ENCODE measurements at regions not wholly inside any gene's neighbourhood (a gene's known extent, or its start where the extent isn't known, plus 50 kb on each side); places are given as distances from the start of the nearest gene placed in this dataset.

GRCh38 chr18:45284174-45284573 is 331.1 kb upstream of the SLC14A2 start (continued):
- no peak for TF ChIP-seq ZUFSP (CRISPR knock-in tag; IDR thresholded peaks at IDR 0.05; ENCODE audit: borderline replicate concordance)
- no peak for TF ChIP-seq ZNF576 (CRISPR knock-in tag; IDR thresholded peaks at IDR 0.05)
- TF ChIP-seq KDM6A (CRISPR knock-in tag; IDR thresholded peaks at IDR 0.05; ENCODE audit: low read depth): no peak

- no peaks in the 10 kb centered on the region for H3K36me3 ChIP-seq (replicated peaks in 1 of 2; ENCODE audit: control insufficient read depth in 1 of 2, insufficient read depth in 2 of 2, low read length in 2 of 2)
- no peak for FAIRE-seq
- no peak overlapping the region for H3K4me2 ChIP-seq (ENCODE audit: low read depth, low read length)
- no peak overlapping the region for H3K27ac ChIP-seq (ENCODE audit: extremely low read length, insufficient read depth, low read length)
- no peaks in the 10 kb centered on the region for H3K79me2 ChIP-seq (ENCODE audit: insufficient read depth, low read length)
- H2AFZ ChIP-seq (ENCODE audit: low read length): no peak overlapping the region
- no peak for DNase-seq (ENCODE audit: low spot score)
- ChIA-PET CTCF (ENCODE audit: low intra/inter-chr PET ratio, low total read pairs) (no interaction called here), POLR2A (no interaction called here)
- H3K4me3 ChIP-seq (replicated peaks in 1 of 3; ENCODE audit: insufficient read depth in 1 of 3, low read depth in 2 of 3, low read length in 3 of 3): no peak overlapping the region
- no peaks in the 10 kb centered on the region for H3K9me3 ChIP-seq (ENCODE audit: low read length)
- ATAC-seq: no peak
- no TSS peak for BruUV-seq (replicated peaks)
- in situ Hi-C loops (cut with HindIII; ENCODE audit: extremely low pct_ligation_motif_present, low pct_unique_long_range_greater_than_20kb): no loop called here
- H4K20me1 ChIP-seq (ENCODE audit: insufficient read depth, low read length): no peaks in the 10 kb centered on the region
- no peak overlapping the region for H3K9ac ChIP-seq (ENCODE audit: insufficient read depth, low read depth, low read length)
- intact Hi-C loops (cut with micrococcal nuclease; ENCODE audit: unreplicated experiment): no loop called here
- no peaks in the 10 kb centered on the region for H3K4me1 ChIP-seq (ENCODE audit: insufficient read depth, low read length)
- H3K27me3 ChIP-seq (ENCODE audit: control insufficient read depth in 1 of 2, insufficient read depth in 2 of 2, low read length in 2 of 2): no peaks in the 10 kb centered on the region; a peak in 1 of 5 replicates
- TF ChIP-seq PCBP1 (IDR thresholded peaks at IDR 0.05; ENCODE audit: borderline replicate concordance, low read depth, low read length): no peak
- no peak for TF ChIP-seq SIN3A (IDR thresholded peaks at IDR 0.05; ENCODE audit: borderline replicate concordance, low read depth, low read length)
- no peak for TF ChIP-seq MXI1 (IDR thresholded peaks at IDR 0.05; ENCODE audit: borderline replicate concordance, low read depth, low read length)
- TF ChIP-seq ZNF253 (CRISPR knock-in tag; IDR thresholded peaks at IDR 0.05; ENCODE audit: borderline replicate concordance): no peak
- no peak for TF ChIP-seq MAZ (IDR thresholded peaks at IDR 0.05; ENCODE audit: borderline replicate concordance, low read depth, low read length)
- TF ChIP-seq MAZ (CRISPR knock-in tag; IDR thresholded peaks at IDR 0.05; ENCODE audit: low read depth): no peak
- no peak for TF ChIP-seq GATA4 (IDR thresholded peaks at IDR 0.05; ENCODE audit: borderline replicate concordance, low read depth)
- TF ChIP-seq HMGXB3 (CRISPR knock-in tag; IDR thresholded peaks at IDR 0.05; ENCODE audit: borderline replicate concordance): no peak
- TF ChIP-seq ZNF563 (CRISPR knock-in tag; IDR thresholded peaks at IDR 0.05): no peak
- TF ChIP-seq FOXP4 (CRISPR knock-in tag; IDR thresholded peaks at IDR 0.05): no peak
- no peak for TF ChIP-seq POLR2AphosphoS5 (IDR thresholded peaks at IDR 0.05; ENCODE audit: low read depth, low read length)
- no peak for TF ChIP-seq SP2 (CRISPR knock-in tag; IDR thresholded peaks at IDR 0.05)
These were observed 330.4 kb upstream of the SLC14A2 start for GRCh38 chr18:45284851-45285250.
